ENCODE measurements at regions not wholly inside any gene's neighbourhood (a gene's known extent, or its start where the extent isn't known, plus 50 kb on each side); places are given as distances from the start of the nearest gene placed in this dataset.

- H3K79me1 ChIP-seq (ENCODE audit: low read depth, low read length): no peaks in the 10 kb centered on the region
- H3K14ac ChIP-seq (ENCODE audit: low read length): no peak overlapping the region
- no peak overlapping the region for H4K8ac ChIP-seq (ENCODE audit: low read depth, low read length)
- no peak overlapping the region for H2BK15ac ChIP-seq (ENCODE audit: low read length)
- no peak overlapping the region for H2AFZ ChIP-seq (ENCODE audit: low read length)
- H2BK12ac ChIP-seq (ENCODE audit: low read length): no peak overlapping the region
- H4K91ac ChIP-seq (ENCODE audit: low read depth, low read length, poor library complexity): no peak overlapping the region
- no peaks in the 10 kb centered on the region for H3K36me3 ChIP-seq (replicated peaks in 1 of 2; ENCODE audit: control insufficient read depth in 2 of 2, insufficient read depth in 2 of 2, low read length in 2 of 2)
- no peak overlapping the region for H3K18ac ChIP-seq (ENCODE audit: low read length)
- H3K23ac ChIP-seq (ENCODE audit: low read depth, low read length, poor library complexity): no peak overlapping the region
- no peak overlapping the region for H3K4ac ChIP-seq (ENCODE audit: low read length)
- WGBS, 2 donors (ENCODE audit: extremely low coverage in 2 of 2, insufficient read length in 2 of 2, insufficient replicate concordance in 1 of 2): no CpG with 5 or more reads among the region's 1 CpG
- H3K9ac ChIP-seq (ENCODE audit: low read depth, low read length, poor library complexity): no peak overlapping the region
- no peak overlapping the region for H3K4me3 ChIP-seq (ENCODE audit: low read length in 2 of 2)
- no peak overlapping the region for H2BK5ac ChIP-seq (ENCODE audit: low read length)
- no peak overlapping the region for H2BK120ac ChIP-seq (ENCODE audit: low read depth, low read length)
- no peak overlapping the region for H3K4me2 ChIP-seq (ENCODE audit: insufficient read depth, low read length, poor library complexity, severe bottlenecking)
- peaks cover 0 to 3% of the 10 kb centered on the region in 2 donors for H3K9me3 ChIP-seq (replicated peaks in 1 of 2; ENCODE audit: control insufficient read depth in 2 of 2, insufficient read depth in 1 of 2, low read depth in 1 of 2, low read length in 2 of 2)
- H3K27me3 ChIP-seq (ENCODE audit: control insufficient read depth in 3 of 3, insufficient read depth in 3 of 3, low read depth in 1 of 3, low read length in 3 of 3): no peaks in the 10 kb centered on the region
- no peak overlapping the region for H3K27ac ChIP-seq (replicated peaks; ENCODE audit: low read length)
- DNase-seq (ENCODE audit: low spot score): no peak
- no peak overlapping the region for H2AK5ac ChIP-seq (ENCODE audit: low read depth, low read length)
- no peaks in the 10 kb centered on the region for H3K4me1 ChIP-seq (ENCODE audit: control insufficient read depth in 2 of 2, insufficient read depth in 1 of 2, low read depth in 1 of 2, low read length in 2 of 2)
Measured at GRCh38 chr6:88443554-88443953, 277.4 kb upstream of the CNR1 start.

- no peaks in the 10 kb centered on the region for H3K4me1 ChIP-seq (ENCODE audit: control insufficient read depth in 2 of 2, insufficient read depth in 1 of 2, low read depth in 1 of 2, low read length in 2 of 2)
- no peak overlapping the region for H4K8ac ChIP-seq (ENCODE audit: low read depth, low read length)
- H3K23ac ChIP-seq (ENCODE audit: low read depth, low read length, poor library complexity): no peak overlapping the region
- H2AFZ ChIP-seq (ENCODE audit: low read length): no peak overlapping the region
- no peaks in the 10 kb centered on the region for H3K79me1 ChIP-seq (ENCODE audit: low read depth, low read length)
- H2BK5ac ChIP-seq (ENCODE audit: low read length): no peak overlapping the region
- H3K27me3 ChIP-seq (ENCODE audit: control insufficient read depth in 3 of 3, insufficient read depth in 3 of 3, low read depth in 1 of 3, low read length in 3 of 3): no peaks in the 10 kb centered on the region
- H3K14ac ChIP-seq (ENCODE audit: low read length): no peak overlapping the region
- no peak overlapping the region for H2BK15ac ChIP-seq (ENCODE audit: low read length)
- H3K27ac ChIP-seq (replicated peaks; ENCODE audit: low read length): no peak overlapping the region
- H3K4ac ChIP-seq (ENCODE audit: low read length): no peak overlapping the region
- no peak overlapping the region for H2AK5ac ChIP-seq (ENCODE audit: low read depth, low read length)
- no peak for DNase-seq (ENCODE audit: low spot score)
- no CpG with 5 or more reads among the region's 4 CpGs for WGBS, 2 donors (ENCODE audit: extremely low coverage in 2 of 2, insufficient read length in 2 of 2, insufficient replicate concordance in 1 of 2)
- no peak overlapping the region for H2BK12ac ChIP-seq (ENCODE audit: low read length)
- no peak overlapping the region for H2BK120ac ChIP-seq (ENCODE audit: low read depth, low read length)
- H3K4me3 ChIP-seq (ENCODE audit: low read length in 2 of 2): no peak overlapping the region
- no peaks in the 10 kb centered on the region for H3K36me3 ChIP-seq (replicated peaks in 1 of 2; ENCODE audit: control insufficient read depth in 2 of 2, insufficient read depth in 2 of 2, low read length in 2 of 2)
- no peak overlapping the region for H3K4me2 ChIP-seq (ENCODE audit: insufficient read depth, low read length, poor library complexity, severe bottlenecking)
- peaks cover 0 to 3% of the 10 kb centered on the region in 2 donors for H3K9me3 ChIP-seq (replicated peaks in 1 of 2; ENCODE audit: control insufficient read depth in 2 of 2, insufficient read depth in 1 of 2, low read depth in 1 of 2, low read length in 2 of 2)
- no peak overlapping the region for H3K18ac ChIP-seq (ENCODE audit: low read length)
- H4K91ac ChIP-seq (ENCODE audit: low read depth, low read length, poor library complexity): peak overlapping the region; percentile 5
- H3K9ac ChIP-seq (ENCODE audit: low read depth, low read length, poor library complexity): no peak overlapping the region
Measured at GRCh38 chr6:88442737-88443136, 276.6 kb upstream of the CNR1 start.

GRCh38 chr6:88441346-88441745 is 275.2 kb upstream of the CNR1 start:
- Histone ChIP-seq H3K4me2 (ENCODE audit: insufficient read depth, low read length, poor library complexity, severe bottlenecking) (no peak overlapping the region), H2BK120ac (ENCODE audit: low read depth, low read length) (no peak overlapping the region), H2BK12ac (ENCODE audit: low read length) (no peak overlapping the region), H3K14ac (ENCODE audit: low read length) (no peak overlapping the region), H3K23ac (ENCODE audit: low read depth, low read length, poor library complexity) (no peak overlapping the region), H3K4me3 (ENCODE audit: low read length in 2 of 2) (no peak overlapping the region), H3K36me3 (replicated peaks in 1 of 2; ENCODE audit: control insufficient read depth in 2 of 2, insufficient read depth in 2 of 2, low read length in 2 of 2) (no peaks in the 10 kb centered on the region), H3K18ac (ENCODE audit: low read length) (no peak overlapping the region), H3K9ac (ENCODE audit: low read depth, low read length, poor library complexity) (no peak overlapping the region), H4K8ac (ENCODE audit: low read depth, low read length) (no peak overlapping the region), H4K91ac (ENCODE audit: low read depth, low read length, poor library complexity) (no peak overlapping the region), H2AK5ac (ENCODE audit: low read depth, low read length) (no peak overlapping the region), H3K27me3 (ENCODE audit: control insufficient read depth in 3 of 3, insufficient read depth in 3 of 3, low read depth in 1 of 3, low read length in 3 of 3) (no peaks in the 10 kb centered on the region), H3K79me1 (ENCODE audit: low read depth, low read length) (no peaks in the 10 kb centered on the region), H2BK15ac (ENCODE audit: low read length) (no peak overlapping the region), H3K9me3 (replicated peaks in 1 of 2; ENCODE audit: control insufficient read depth in 2 of 2, insufficient read depth in 1 of 2, low read depth in 1 of 2, low read length in 2 of 2) (peaks cover 0 to 5% of the 10 kb centered on the region in 2 donors), H2BK5ac (ENCODE audit: low read length) (no peak overlapping the region), H3K4ac (ENCODE audit: low read length) (no peak overlapping the region), H2AFZ (ENCODE audit: low read length) (no peak overlapping the region), H3K27ac (replicated peaks; ENCODE audit: low read length) (no peak overlapping the region), H3K4me1 (ENCODE audit: control insufficient read depth in 2 of 2, insufficient read depth in 1 of 2, low read depth in 1 of 2, low read length in 2 of 2) (no peaks in the 10 kb centered on the region)
- no CpG with 5 or more reads among the region's 4 CpGs for WGBS, 2 donors (ENCODE audit: extremely low coverage in 2 of 2, insufficient read length in 2 of 2, insufficient replicate concordance in 1 of 2)
- no peak for DNase-seq (ENCODE audit: low spot score)

GRCh38 chr6:88428068-88428467 is 261.9 kb upstream of the CNR1 start:
- Histone ChIP-seq H3K79me1 (ENCODE audit: low read depth, low read length) (no peaks in the 10 kb centered on the region), H3K4ac (ENCODE audit: low read length) (no peak overlapping the region), H3K4me1 (ENCODE audit: control insufficient read depth in 2 of 2, insufficient read depth in 1 of 2, low read depth in 1 of 2, low read length in 2 of 2) (no peaks in the 10 kb centered on the region), H2BK12ac (ENCODE audit: low read length) (no peak overlapping the region), H3K27me3 (ENCODE audit: control insufficient read depth in 3 of 3, insufficient read depth in 3 of 3, low read depth in 1 of 3, low read length in 3 of 3) (no peaks in the 10 kb centered on the region), H2BK120ac (ENCODE audit: low read depth, low read length) (no peak overlapping the region), H3K27ac (replicated peaks; ENCODE audit: low read length) (no peak overlapping the region), H2AFZ (ENCODE audit: low read length) (no peak overlapping the region), H3K9ac (ENCODE audit: low read depth, low read length, poor library complexity) (no peak overlapping the region), H3K4me3 (ENCODE audit: low read length in 2 of 2) (no peak overlapping the region), H4K91ac (ENCODE audit: low read depth, low read length, poor library complexity) (no peak overlapping the region), H3K36me3 (replicated peaks in 1 of 2; ENCODE audit: control insufficient read depth in 2 of 2, insufficient read depth in 2 of 2, low read length in 2 of 2) (no peaks in the 10 kb centered on the region), H3K23ac (ENCODE audit: low read depth, low read length, poor library complexity) (no peak overlapping the region), H2BK15ac (ENCODE audit: low read length) (no peak overlapping the region), H3K14ac (ENCODE audit: low read length) (no peak overlapping the region), H2BK5ac (ENCODE audit: low read length) (no peak overlapping the region), H3K4me2 (ENCODE audit: insufficient read depth, low read length, poor library complexity, severe bottlenecking) (no peak overlapping the region), H2AK5ac (ENCODE audit: low read depth, low read length) (no peak overlapping the region), H4K8ac (ENCODE audit: low read depth, low read length) (no peak overlapping the region), H3K18ac (ENCODE audit: low read length) (no peak overlapping the region), H3K9me3 (replicated peaks in 1 of 2; ENCODE audit: control insufficient read depth in 2 of 2, insufficient read depth in 1 of 2, low read depth in 1 of 2, low read length in 2 of 2) (no peaks in the 10 kb centered on the region)
- no peak for DNase-seq (ENCODE audit: low spot score)
- WGBS, 2 donors (ENCODE audit: extremely low coverage in 2 of 2, insufficient read length in 2 of 2, insufficient replicate concordance in 1 of 2): no CpG with 5 or more reads among the region's 1 CpG
